NCI-H524 treated with DMSO at 0.1 percent for 48 hours (cell line): ENCODE measurements at regions not wholly inside any gene's neighbourhood (a gene's known extent, or its start where the extent isn't known, plus 50 kb on each side); places are given as distances from the start of the nearest gene placed in this dataset.
"Not testable (repeated sequence)": the region's sequence is repeated elsewhere in the genome, so short reads cannot be mapped to it uniquely, and the experiment has no call there.

Experiments
- DNase-seq: peaks from one replicate; lab custom pipeline; 2025; lab: John Stamatoyannopoulos, UW

DNA sequence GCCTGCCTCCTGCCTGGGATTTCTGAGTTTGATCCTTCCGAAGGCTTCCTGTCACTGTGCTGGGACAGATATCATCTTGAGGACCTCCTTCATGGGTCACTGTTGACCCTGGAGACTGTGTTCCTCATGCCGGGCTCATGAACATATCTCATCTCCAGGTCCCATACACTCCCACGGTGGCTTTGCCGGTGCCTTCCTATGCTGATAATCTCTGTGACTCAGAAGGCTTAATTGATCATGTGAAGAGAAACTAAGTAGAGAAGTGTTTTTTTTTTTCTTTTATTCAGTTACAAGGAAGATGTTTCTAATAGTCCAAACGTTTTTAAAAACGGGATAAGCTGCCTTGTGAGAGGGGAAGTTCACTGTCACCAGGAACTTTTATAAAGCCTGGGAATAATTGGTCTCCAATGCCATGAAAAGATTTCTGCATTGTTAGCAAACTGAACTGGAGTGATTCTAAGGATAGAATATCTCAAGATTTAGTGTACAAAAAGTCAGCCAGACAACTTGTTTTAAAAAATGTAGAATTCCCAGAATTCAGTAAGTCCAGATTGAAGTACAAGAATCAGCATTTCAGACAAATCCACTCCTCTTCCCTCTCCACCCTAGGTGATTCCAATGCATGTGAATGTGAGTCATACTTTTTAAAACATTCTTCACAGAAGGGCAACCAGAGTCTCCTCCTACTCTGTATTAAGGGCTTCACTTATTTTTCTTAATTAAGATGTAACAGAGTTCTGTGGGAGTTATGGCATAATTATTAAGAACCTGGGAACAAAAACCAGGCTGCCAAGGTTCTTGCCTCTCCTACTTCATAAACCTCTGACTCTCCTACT is 139.8 kb upstream of the LGR5 start:
- DNase-seq, result no peak

- DNase-seq, result no peak
These were observed 140.1 kb upstream of the TSPAN8 start for GRCh38 chr12:71297930-71298329.

DNA sequence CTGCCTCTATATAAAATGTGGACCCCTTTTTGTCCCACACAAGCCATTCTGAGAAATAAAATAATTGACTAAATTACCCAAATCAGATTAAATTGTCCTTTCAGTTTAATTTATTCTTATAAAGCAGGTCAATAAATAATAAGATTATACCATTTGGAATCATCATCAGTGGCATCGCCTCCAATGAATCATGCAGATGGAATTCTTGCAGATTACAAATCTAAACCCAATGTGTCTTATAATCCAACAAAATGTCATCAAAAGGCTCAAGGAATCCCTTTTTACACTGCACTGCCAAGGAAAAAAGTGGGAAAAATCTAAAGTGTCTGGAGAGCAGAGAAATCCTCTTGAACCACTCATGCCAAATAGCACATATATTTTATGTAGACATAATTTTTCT is 138.2 kb upstream of the TSPAN8 start:
- no peak for DNase-seq

DNA sequence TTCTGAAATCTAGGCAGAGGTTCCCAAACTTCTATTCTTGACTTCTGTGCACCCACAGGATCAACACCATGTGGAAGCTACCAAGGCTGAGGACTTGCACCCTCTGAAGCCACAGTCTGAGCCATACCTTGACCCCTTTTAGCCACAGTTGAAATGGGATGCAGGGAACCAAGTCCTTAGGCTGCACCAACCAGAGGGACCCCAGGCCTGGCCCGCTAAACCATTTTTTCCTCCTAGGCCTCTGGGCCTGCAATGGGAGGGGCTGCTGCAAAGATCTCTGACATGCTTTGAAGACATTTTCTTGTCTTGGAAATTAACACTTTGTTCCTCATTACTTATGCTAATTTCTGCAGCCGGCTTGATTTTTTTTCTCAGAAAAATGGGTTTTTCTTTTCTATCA is 133.9 kb upstream of the TSPAN8 start:
- no peak for DNase-seq

GRCh38 chr12:71283883-71284282 is 126.1 kb upstream of the TSPAN8 start:
- DNase-seq, result no peak

GRCh38 chr12:71282925-71283324 is 125.1 kb upstream of the TSPAN8 start:
- no peak for DNase-seq

GRCh38 chr12:71282020-71282419 is 124.2 kb upstream of the TSPAN8 start:
- no peak for DNase-seq

- no peak for DNase-seq
These were observed 123.6 kb upstream of the TSPAN8 start for GRCh38 chr12:71281425-71281824.

- no peak for DNase-seq
These were observed 120.1 kb upstream of the TSPAN8 start for GRCh38 chr12:71277866-71278265.

DNA sequence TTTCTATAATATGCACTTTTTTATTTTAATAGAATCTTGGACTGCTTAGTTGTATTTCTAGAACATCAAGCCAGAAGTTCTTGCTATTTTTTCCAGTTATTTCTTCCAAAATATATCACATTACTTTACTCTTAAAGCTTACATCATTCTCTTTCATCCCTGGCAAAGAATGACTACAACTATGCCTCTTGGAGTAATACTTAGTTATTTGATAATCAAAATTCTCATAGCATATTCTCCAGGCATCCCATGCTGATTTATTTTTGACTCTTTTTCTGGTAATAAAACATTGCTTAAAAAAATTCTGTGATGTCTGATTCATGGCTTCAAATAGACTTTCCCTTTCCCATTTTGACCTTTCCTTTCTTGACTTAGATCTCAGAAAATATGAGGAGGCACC is 118.7 kb upstream of the TSPAN8 start:
- no peak for DNase-seq

DNA sequence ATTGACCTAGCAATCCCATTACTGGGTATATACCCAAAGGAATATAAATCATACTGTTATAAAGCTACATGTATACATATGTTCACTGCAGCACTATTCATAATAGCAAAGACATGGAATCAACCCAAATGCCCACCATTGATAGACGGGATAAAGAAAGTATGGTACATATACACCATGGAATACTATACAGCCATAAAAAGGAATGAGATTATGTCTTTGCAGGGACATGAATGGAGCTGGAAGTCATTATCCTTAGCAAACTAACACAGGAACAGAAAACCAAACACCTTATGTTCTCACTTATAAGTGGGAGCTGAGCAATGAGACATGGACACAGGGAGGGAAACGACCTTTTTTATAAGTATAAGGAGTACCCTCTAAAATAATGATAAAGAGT is 113.0 kb upstream of the TSPAN8 start:
- DNase-seq, result not testable (repeated sequence)

GRCh38 chr12:71270057-71270456 is 112.3 kb upstream of the TSPAN8 start:
- no peak for DNase-seq

- DNase-seq, result no peak
These were observed 111.4 kb upstream of the TSPAN8 start for GRCh38 chr12:71269281-71269598.

DNA sequence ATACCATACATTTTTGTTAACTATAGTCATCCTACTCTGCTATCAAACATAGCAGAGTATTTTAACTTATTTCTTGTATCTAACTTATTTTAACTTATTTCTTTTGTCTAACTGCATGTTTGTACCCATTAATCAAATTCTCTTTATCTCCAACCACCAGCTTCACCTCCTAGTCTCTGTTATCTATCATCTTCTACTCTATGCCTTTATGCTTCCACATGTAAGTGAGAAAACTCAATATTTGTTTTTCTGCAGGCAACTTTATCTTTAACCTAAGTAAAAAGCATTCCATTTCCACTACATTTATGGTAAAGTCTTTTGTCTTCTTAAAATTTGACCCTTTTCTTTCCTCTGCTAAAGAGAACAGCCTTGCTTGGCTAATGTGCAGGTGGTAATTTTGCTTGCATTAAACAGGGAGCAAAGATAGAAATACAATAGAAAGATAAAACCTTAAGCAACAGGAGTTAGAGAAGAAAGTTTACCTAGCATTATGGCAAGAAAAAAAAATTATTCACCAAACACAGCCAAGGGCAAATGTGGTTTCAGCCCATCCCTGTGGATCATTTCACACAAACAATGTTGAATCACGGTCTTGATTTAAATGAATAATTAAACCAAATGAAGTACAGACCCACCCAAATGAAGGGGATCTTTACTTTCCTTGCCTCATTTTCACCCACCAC is 110.9 kb upstream of the TSPAN8 start:
- DNase-seq, result no peak

DNA sequence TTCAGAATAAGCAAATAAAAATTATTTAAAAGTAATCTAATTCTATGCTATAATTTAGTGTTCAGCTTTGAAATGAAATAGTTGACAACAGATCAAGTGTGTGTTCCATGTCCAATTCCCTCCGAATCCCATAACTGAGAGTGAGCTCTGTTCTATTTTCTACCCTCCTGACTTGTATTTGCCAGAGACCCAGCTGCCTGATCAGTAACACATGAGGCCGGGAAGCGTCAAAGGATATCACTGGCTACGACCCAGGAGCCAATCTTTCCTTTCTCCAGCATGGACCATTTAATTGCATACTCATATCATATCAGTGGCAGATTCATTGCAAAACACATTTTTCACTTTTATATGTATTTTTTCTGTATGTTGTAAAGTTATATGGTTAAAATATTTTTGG is 108.8 kb upstream of the TSPAN8 start:
- DNase-seq, result no peak

- DNase-seq, result not testable (repeated sequence)
These were observed 107.9 kb upstream of the TSPAN8 start for GRCh38 chr12:71265731-71266130.

- no peak for DNase-seq
These were observed 104.7 kb upstream of the TSPAN8 start for GRCh38 chr12:71262466-71262865.

GRCh38 chr12:71252473-71252872 is 94.7 kb upstream of the TSPAN8 start:
- no peak for DNase-seq

GRCh38 chr12:71250166-71250565 is 92.4 kb upstream of the TSPAN8 start:
- no peak for DNase-seq

DNA sequence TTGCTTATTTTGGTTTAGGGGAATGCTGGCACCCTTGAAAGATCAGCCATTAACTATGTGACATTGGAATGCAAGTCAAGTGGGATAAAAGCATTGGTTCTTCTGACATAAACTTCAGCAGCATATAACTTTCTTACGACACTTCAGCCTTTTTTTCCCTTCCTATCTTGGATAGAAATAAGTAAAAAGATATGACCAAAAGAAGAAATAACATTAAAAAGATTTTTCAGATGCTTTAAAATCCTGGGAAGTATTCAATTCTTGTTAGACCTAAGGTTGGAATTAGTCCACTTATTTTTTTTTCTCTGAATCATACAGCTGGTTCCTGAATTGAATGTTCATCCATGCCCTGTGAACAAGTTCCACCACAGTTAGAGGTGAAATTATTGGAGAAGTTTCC is 85.6 kb upstream of the TSPAN8 start:
- no peak for DNase-seq

GRCh38 chr12:71242511-71242910 is 84.7 kb upstream of the TSPAN8 start:
- DNase-seq, result no peak

DNA sequence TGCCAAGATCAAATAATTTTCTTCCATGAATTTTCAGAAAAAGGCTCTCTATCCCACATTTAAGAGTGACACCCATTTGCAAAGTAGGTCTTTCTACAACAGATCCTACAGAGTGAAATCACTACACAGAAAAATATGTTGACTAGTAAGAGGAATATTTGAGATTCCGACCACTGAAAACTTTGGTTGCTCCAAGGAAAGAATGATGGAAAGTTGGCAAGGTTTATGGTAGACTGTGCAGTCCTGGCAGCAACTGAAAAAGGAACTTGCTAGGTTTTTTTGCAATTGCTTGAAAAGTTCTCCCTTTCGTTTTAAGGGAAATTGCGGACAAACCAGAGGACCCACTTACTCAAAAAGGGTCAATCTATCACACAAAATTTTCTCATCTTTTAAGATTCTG is 83.1 kb upstream of the TSPAN8 start:
- DNase-seq, result no peak

DNA sequence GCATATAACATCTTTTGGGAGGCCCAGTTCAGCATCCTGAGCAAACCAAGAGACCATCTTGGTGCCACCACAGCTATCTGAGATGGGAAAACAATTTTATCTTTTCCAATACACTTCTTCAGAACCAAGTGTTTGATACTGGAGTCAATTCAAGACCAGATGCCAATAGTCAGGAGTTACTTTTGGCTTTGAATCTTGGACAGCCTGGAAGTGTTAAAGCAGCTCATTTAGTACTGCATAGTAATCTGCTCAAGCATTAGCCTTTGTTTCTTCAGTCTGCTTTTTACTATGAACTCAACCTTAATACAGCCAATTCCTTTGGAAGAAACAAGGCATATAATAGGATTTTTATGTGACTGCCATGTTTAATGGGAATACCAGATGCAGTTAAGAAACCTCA is 81.9 kb upstream of the TSPAN8 start:
- no peak for DNase-seq

DNA sequence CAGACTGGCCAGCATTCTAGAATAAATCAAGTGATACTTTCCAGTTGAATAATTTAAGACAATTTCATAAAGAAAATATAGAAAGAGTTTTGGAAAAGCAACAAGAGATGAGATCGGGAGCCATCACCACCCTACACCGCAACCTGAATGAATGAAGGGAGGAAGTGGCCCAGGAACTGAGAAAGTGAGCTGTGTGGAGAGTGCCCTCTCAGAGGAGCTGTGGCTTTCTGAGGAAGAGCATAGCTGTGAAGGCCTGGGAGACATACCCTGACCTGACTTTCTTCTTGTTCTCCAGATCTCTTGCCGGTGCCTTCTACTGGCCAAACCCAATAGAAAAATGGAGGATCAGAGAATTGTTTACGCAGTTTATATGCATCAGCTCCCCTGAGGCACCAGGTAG is 79.3 kb upstream of the TSPAN8 start:
- DNase-seq, result no peak
